HG03354 (cell line): ENCODE measurements at regions not wholly inside any gene's neighbourhood (a gene's known extent, or its start where the extent isn't known, plus 50 kb on each side); places are given as distances from the start of the nearest gene placed in this dataset.

ENCODE experiments used
- ATAC-seq: cut with Tn5 transposase; IDR thresholded peaks from one replicate; pipeline ENCODE4 v1.9.1; 2021; ENCODE audit warnings: mild to moderate bottlenecking; ENCODE audit not compliant: unreplicated experiment, poor library complexity, severe bottlenecking

- no peak for ATAC-seq
These were observed 114.7 kb downstream of the ANKRD60 start for GRCh38 chr20:58113716-58114115.

DNA sequence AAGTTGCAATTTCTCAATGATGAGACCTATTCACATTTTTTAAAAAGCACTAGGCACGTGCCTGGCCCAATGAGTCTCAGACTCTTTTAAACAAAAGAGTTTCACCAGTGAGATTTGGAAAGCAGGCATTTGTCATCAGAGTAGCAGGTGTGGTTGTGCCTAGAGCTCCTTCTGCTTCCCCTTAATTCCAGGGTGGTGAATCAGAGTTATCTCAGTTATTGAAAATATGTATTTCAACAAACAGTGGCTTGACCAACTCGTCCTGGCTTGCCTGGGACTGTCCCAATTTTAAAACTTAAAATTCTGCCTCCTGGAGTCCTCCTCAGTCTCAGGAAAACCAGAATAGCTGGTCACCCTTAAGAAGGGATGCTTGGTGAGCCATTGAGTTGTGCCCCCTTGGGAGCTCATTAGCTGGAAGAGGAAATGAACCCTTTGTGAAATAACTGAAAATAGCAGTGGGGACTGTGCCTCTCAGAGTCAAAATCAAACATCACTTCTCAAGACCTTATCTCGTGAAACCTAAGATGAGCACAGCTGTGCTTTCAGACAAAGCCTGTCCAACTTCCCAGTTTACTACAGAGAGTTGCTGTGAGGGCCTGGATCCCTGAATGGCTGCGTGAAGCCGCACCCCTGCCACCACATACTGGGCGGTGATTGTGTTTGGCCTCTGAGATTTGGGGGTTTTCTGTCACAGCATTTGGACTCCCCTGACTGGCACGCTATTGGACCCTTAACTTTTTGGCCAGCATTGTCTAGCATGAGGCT, 116.3 kb downstream of the ANKRD60 start:
- no peak for ATAC-seq

DNA sequence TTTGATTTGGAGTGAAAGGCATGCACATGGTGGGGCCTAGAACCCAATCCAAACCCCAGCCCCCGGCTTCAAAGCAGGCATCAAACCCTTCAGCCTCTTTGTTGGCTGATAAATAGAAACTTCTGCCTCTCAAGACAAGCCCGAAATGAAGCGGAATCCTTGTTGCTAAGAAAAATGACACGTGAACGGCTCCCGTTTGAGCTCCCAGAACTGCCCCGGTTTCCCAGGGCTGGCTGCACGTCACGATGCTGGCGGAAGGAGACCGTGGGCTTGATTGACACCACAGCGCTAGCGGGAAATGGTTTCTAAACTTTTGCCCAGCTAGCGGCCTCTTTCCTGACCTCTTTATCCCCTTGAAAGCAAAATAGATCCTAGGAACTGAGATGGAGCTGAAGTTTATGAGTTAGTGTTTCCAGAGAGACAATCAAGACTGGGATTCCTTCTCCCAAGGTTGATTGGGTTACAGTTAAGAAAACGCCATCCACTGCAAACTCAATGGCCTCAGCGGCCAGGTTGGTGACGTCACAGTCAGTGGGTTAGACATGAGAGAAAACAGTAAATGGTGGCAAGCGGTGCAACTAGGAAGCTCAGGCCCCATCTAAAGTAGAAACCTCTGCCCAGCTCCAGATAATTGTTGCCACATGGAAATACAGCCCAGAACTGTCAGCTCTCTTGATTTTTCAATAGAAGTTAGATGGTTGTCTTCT, 117.0 kb downstream of the ANKRD60 start:
- ATAC-seq: no peak

DNA sequence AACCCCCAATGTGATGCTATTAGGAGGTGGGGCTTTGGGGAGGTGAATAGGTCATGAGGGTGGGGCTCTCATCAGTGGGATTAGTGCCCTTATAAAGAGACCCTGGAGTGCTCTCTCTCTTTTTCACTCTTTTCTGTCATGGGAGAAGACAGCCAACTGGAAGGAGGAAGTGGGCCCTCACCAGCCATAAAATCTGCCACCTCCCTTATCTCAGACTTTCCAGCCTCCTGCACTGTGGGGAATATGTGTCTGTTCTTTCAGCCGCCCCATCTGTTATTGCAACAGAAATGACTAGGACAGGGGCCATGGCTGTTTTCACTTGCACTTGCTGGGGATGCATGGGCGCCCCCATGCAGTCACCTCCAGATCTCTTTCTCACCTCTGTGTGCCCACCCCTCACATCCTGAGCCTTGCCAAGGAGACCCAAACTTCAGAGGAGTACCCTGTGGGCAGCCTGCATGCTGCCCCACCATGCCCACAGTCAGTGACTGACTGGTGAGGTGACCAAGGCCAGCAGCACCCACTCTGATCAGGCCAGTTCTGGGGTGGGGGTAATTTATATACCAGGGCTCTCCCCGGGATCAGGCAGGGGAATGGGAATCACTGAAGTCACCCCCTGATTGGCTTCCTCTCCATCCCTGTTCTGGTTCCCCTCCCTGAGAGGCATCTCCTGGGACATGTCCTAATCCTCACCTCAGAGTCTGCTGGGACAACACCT, 118.4 kb downstream of the ANKRD60 start:
- no peak for ATAC-seq

DNA sequence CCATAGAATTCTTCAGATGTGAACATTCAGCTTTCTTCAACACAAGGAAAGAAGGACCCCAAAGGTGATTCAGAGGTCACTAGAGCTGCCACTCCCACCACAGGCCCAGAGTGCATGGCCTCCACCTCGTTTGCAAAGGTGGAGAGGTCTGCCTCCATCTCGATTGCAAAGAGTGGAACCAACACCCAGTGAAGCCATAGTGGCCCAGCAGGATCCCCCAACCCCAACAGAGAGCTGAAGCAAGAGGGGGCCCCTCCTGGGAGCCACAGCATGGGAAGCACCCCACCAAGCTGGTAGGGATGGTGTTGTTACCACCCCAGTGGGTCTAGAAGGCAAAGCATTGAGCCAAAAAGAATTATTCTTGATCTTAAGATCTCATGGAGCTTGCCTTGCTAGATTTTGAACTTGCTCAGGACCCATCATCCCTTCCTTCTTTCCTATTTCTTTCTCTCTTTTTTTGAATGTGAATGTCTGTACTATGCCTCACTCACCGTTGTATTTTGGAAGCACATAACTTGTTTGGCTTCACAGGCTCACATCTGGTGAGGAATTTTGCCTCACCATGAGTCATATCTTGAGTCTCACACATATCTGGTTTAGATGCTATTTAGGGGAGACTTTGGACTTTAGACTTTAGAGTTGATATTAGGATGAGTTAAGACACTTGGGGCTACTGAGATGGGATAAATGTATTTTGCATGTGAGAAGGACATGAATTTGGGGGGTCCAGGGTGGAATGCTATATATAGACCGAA, 119.2 kb downstream of the ANKRD60 start:
- ATAC-seq: no peak

- no peak for ATAC-seq
These were observed 120.9 kb downstream of the ANKRD60 start for GRCh38 chr20:58107533-58107932.

DNA sequence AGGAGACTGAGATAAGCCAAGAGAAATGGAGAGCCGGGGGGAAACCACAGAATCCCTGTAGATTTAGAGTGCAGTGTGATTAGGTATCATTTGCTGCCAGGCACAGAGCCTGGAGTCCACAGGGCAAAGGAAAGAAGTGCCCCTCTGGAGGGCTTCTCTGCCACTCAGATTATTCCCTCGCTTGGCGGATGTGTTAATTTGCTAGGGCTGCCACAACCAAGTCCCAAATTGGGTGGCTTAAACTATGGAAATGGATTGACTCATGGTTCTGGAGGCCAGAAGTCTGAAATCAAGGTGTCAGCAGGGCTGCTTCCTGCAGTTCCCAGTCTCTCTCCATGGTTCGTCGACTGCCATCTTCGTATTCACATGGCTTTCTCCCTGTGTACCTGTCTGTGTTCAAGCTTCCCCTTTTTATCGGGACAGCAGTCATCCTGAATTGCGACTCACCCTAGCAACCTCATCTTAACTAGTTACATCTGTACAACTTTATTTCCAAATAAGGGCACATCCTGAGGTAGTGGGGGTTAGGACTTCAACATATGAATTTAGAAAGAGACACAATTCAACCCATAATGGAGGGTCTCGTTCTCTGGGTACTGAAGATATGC, 122.2 kb downstream of the ANKRD60 start:
- no peak for ATAC-seq

- no peak for ATAC-seq
These were observed 124.5 kb downstream of the ANKRD60 start for GRCh38 chr20:58103961-58104360.

GRCh38 chr20:58103517-58103904, 124.9 kb downstream of the ANKRD60 start:
- no peak for ATAC-seq

DNA sequence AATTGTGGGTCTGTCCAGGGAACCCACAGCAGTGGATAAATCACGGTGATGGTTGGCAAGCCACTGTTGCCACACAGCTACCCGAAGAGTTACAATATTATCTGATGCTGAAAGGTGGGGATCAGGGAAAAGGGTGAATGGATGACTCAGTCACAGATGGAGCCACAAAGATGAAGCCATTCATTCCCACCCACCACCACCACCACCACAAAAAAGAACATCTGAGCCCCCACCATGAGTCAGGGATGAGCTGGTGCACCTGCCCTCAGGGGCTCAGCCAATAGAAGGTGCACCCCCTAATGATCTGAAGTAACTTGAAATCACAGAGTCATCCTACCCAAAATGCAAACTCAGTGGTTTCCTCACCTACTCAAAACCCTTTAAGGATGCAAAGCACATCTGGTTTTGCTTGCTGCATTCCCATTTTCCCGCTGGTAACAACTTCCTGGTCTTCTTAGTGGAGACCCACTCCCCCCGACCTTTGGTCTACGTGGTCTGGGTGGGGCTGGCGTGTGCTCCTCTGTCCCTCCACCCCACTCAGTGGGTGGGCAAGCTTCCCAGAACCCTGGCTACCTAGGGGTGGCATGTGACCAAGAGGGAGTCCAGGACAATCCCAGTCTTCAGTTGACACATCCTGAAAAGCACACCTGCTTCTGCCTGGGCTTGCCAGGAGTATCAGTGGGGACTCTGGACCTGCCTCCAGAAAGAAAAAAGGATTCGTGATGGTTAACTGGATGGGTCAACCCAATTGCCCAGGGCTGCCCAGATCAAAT, 125.5 kb downstream of the ANKRD60 start:
- no peak for ATAC-seq

GRCh38 chr20:58102261-58102660, 126.2 kb downstream of the ANKRD60 start:
- no peak for ATAC-seq

- no peak for ATAC-seq
These were observed 127.6 kb downstream of the ANKRD60 start for GRCh38 chr20:58100731-58101356.

DNA sequence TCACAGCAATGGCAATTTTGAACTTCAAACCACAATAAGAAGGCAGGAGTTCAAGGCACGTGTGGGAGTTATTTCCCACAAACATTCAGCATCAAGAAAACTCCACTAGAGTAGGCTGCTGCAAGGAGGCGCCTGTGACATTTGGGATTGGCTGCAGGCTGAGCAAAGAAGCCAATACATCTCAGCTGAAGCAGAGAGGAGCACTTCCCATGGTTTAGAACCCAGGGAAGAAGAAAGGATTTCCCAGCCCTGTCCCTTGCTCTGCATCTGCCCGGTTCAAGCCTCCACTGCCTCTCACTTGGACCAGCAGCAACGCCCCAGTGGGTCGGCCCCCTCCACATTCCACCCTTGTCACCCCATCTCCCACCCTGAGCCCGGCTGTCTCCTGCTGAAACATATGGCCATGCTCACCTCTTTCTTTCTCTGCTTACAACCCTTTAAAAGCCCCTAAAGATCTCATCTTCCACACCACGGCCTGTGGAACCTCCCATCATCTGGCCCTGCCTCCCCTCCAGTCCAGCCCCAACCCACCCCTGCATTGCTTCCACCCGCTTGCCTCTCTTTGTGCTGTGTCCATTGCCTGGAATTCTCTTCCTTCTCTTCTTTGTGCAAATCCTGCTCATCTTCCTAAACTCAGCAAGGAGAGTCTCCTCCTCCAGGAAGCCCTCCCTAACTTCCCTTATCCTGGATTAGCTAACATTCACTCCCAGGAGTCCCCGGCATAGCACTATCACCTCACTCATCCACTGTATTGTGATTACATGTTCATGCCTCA, 128.3 kb downstream of the ANKRD60 start:
- ATAC-seq: no peak

- no peak for ATAC-seq
These were observed 129.0 kb downstream of the ANKRD60 start for GRCh38 chr20:58099291-58099935.

DNA sequence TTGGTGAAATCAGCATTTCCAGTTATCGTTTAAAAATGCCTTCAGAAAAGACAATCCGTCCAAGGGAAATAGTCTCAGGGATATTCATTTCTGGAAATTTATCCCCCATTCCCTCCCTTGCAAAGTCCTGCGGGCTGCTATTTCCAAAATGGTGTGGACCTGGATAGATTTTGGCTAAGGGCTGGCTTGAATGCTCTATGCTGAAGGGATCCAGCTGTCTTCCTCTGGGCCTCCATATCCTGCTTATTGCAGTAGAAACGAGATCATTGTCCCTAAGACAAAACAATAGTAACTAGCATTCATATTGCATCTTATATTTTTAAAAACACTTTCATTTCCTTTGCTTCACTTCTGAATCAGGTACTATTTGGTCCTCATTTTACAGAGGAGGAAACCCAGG, 129.9 kb downstream of the ANKRD60 start:
- no peak for ATAC-seq

GRCh38 chr20:58097943-58098342, 130.5 kb downstream of the ANKRD60 start:
- ATAC-seq: no peak

DNA sequence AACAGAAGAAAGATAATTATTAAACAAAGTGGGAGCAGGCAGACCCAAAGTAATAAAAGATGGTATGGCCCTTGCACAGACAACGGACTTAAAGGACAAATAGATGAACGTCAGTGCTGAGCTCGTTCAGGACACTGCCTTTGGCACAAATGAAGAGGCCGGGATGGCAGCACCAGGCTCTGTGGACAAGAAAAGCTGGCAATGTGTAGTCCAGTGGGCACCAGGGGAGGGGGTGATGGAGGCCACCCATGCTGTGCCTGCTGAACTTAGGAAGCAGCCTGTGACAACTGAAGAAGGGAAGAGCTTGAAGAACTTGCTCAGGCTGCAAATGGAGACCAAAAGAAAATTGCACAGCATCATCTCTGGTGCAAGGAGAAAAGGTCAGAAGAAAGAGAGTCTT, 131.0 kb downstream of the ANKRD60 start:
- ATAC-seq: no peak
